ENCODE measurements at regions not wholly inside any gene's neighbourhood (a gene's known extent, or its start where the extent isn't known, plus 50 kb on each side); places are given as distances from the start of the nearest gene placed in this dataset.

DNA sequence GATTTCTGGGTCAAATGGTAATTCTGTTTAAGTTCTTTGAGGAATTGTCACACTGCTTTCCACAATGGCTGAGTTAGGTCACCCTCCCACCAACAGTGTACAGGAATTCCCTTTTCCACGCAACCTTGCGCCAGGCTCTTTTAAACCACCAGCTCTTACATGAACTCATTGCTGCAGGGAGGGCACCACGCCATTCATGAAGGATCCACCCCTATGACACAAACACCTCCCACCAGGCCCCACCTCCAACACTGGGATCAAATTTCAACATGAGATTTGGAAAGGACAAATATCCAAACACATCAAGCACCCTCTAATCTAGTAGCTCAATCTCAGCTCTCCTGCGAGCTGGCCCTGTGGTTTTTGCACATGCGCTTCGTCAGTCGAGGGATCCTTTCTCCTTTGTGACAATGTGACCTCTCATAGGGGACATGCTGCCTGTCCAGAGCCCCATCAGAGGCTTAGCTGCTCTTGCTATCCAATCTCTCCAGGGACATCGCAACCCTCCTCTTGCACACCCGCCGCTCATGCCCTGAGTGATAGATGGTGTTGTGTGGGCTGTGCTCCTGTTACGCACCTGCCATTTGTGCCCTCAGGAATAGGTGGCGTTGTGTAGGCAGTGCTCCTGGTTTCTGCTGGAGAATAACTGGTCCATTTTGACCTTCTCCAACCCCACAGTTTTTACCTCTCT lies 328.0 kb downstream of the UQCRFS1 start:
- no peak for DNase-seq (ENCODE audit: low read depth in 2 of 2)

DNA sequence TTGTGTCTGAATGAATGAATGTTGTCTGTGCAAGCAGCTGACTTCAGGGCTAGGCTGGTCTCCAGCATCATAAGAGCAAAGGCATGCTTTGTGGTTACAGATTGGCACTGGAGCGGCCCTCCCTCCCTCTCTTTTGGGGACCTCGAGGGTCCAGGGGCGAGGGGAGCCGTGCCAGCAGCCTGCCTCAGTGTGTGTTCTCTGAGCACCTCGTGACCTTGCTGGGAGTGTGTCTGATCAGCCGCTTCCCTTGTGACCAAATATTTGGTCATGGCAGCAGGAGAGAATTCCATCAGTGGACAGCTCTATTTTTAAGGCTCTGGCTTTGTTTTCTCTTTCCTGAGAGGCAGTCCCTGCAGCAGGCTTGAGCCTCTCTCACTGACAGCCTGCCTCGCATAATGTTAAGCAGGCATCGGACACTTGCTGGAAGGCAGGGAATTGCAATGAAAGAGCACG lies 329.7 kb downstream of the UQCRFS1 start:
- DNase-seq (ENCODE audit: low read depth in 2 of 2) = no peak

- DNase-seq (ENCODE audit: low read depth in 2 of 2) = no peak
Observed at GRCh38 chr19:28882818-28883217, 330.1 kb downstream of the UQCRFS1 start.

GRCh38 chr19:28881616-28882015 lies 331.3 kb downstream of the UQCRFS1 start:
- no peak for DNase-seq (ENCODE audit: low read depth in 2 of 2)

DNA sequence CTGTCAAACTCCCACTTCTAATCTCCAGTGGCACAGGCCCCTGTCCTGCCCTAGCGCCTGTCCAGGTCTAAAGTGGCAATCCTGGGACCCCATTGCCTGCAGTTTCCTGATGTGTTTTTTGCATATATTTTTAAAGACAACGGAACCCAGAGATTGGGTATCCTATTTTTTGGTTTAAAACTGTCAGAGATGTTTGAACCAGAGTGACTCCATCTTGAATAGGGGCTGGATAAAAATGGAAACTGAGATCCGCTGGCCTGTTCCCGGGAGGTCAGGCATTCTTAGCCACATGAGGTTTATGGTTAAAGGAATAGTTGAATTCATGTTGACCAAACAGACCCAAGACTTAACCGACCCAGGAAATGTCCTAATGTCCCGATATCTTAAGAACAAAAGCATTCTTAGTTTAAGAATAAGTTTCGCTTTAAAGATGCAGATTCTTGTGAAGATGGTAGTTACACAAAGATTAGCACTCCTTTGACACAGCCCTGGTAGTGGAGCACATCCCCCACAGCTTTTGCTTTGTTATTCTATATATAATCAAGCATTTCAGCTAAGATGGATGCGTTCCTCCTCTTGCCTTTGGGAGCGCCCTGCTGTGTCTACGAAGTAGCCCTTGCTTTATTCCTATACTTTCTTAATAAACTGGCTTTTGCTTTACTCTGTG lies 332.1 kb downstream of the UQCRFS1 start:
- no peak for DNase-seq (ENCODE audit: low read depth in 2 of 2)

GRCh38 chr19:28878862-28879566 lies 333.9 kb downstream of the UQCRFS1 start:
- DNase-seq (ENCODE audit: low read depth in 2 of 2) = peak in 1 of 2 donors; percentile 19

- no peak for DNase-seq (ENCODE audit: low read depth in 2 of 2)
Observed at GRCh38 chr19:28876609-28877123, 336.3 kb downstream of the UQCRFS1 start.

DNA sequence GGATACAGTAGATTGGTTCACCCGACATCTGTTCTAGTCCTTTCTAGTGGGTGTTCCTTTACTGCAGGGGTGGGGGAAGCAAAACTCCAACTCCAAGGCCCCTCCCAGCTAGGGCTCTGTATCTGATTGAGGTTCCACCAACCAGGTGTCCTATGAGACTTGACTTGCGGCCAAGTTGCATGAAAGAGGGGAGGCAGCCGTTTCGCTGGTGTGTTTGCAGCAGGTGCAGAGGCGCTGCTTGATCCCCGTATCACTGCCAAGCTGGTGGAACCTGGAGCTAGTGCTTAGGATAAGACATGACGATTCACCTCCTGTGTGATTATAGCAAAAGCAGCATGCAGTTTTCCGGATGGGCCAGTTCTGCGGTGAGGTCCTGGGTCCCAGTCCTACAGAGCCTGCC lies 338.2 kb downstream of the UQCRFS1 start:
- no peak for DNase-seq (ENCODE audit: low read depth in 2 of 2)

DNA sequence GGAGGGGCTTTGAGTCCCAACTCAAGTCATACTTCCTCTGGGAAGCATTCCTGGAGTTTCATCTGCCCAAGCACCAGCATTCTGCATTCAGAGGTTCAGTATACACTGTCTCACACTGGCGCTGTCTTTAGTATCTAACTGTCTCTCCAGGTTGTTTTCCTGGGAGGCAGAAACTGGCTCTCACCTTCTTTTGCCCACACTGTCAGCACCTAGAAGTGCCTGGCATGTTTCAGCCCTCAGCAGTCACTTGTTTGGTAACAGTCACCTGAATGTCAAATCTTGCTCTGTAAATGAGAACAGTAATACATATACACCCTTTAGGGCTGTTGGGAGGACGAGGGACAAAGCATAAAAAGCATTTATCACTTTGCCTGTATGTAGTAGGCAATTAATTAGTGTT lies 339.6 kb downstream of the UQCRFS1 start:
- DNase-seq (ENCODE audit: low read depth in 2 of 2) = no peak

- no peak for DNase-seq (ENCODE audit: low read depth in 2 of 2)
Observed at GRCh38 chr19:28871099-28871725, 341.7 kb downstream of the UQCRFS1 start.

GRCh38 chr19:28869459-28869858 lies 343.5 kb downstream of the UQCRFS1 start:
- DNase-seq (ENCODE audit: low read depth in 2 of 2) = no peak

DNA sequence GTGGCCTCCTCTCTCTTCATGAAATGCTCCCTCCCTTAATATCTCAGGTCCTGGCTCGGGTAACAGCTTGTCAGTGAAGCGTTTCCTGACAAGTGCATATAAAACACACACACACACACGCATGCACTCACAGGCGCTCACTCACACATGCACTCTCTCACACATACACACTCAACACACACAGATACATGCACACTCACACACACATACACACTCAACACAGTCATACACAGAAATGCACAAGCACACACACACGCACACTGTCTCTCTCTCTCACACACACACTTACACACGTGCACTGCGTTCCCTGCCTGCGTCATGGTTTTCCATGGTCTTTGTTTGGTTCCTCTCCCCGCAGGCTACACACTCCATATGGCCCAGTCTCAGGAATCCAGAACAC lies 344.1 kb downstream of the UQCRFS1 start:
- DNase-seq (ENCODE audit: low read depth in 2 of 2) = no peak

DNA sequence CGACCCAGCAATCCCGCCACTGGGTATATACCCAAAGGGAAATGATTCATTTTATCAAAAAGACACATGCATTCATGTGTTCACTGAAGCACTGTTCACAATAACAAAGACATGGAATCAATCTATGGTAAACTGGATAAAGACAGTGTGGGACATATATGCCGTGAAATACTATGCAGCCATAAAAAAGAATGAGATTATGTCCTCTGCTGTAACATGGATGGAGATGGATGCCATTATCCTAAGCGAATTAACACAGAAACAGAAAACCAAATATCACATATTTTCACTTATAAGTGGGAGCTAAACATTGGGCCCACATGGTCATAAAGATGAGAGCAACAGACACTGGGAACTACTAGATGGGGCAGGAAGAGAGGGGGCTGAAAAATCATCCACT lies 345.0 kb downstream of the UQCRFS1 start:
- no peak for DNase-seq (ENCODE audit: low read depth in 2 of 2)

GRCh38 chr19:28864577-28865042 lies 348.3 kb downstream of the UQCRFS1 start:
- DNase-seq (ENCODE audit: low read depth in 2 of 2) = no peak

- DNase-seq (ENCODE audit: low read depth in 2 of 2) = no peak
Observed at GRCh38 chr19:28864024-28864503, 348.9 kb downstream of the UQCRFS1 start.

DNA sequence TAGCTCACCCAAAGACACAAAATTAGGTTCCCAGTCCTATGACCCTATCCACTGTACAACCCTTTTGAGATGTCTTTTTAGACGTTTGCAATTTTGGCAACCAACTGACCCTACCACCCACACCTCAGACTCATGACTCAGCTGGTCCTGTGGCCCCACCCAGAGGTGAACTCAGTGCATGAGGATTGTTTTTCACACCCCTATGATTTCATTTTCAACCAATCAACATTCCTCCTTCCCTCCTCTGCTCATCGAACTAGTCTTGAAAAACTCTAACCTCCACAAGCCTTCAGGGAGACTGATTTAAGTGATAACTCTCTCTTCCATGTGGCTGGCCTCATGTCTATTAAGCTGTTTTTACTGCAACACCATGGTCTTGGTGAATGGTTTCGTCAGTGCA lies 350.7 kb downstream of the UQCRFS1 start:
- no peak for DNase-seq (ENCODE audit: low read depth in 2 of 2)

DNA sequence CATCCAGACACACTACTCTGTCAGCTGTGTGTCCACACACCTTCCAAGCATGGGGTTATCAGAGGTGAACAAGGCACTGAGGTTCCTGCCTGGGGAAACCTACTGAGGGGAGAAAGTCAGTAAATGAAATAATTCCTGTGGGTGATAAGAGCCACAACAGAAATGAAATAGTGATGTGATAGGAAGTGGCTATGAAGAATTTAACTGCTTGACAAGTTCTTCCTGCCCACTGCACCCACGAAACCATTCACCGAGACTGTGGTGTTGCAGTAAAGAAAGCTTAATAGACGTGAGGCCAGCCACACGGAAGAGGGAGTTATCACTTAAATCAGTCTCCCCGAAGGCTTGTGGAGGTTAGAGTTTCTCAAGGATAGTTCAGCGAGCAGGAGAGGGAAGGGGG lies 353.1 kb downstream of the UQCRFS1 start:
- no peak for DNase-seq (ENCODE audit: low read depth in 2 of 2)

- DNase-seq (ENCODE audit: low read depth in 2 of 2) = no peak
Observed at GRCh38 chr19:28858933-28859332, 354.0 kb downstream of the UQCRFS1 start.

GRCh38 chr19:28857967-28858366 lies 355.0 kb downstream of the UQCRFS1 start:
- DNase-seq (ENCODE audit: low read depth in 2 of 2) = no peak

DNA sequence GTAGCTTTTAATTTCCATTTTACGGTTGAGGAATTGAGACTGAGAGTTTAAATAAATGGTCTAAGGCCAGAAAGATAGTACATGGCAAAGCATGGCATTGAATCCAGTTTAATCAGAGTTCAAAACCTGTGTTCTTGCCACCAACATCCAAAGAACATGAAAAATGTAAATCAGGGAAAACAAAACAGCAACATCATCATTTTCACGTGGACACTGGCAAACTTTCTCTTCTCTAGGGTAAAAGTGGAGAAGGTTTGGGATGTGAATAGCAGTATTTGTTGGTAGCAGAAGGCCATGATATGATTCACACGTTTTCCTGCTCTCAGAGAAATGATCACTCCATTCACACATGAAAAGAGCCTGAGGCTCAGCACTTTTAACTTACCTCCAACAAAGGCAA lies 357.7 kb downstream of the UQCRFS1 start:
- DNase-seq (ENCODE audit: low read depth in 2 of 2) = no peak

GRCh38 chr19:28847468-28847867 lies 365.5 kb downstream of the UQCRFS1 start:
- no peak for DNase-seq (ENCODE audit: low read depth in 2 of 2)
